OCI-LY3 (cell line): ENCODE measurements at regions not wholly inside any gene's neighbourhood (a gene's known extent, or its start where the extent isn't known, plus 50 kb on each side); places are given as distances from the start of the nearest gene placed in this dataset.

ENCODE experiments used
- CTCF ChIP-seq: fragments of 200-600, 300-600 bp; sonication (generic); IDR thresholded peaks from 2 replicates; pipeline ENCODE4 v1.5.1; 2014; ENCODE audit warnings: antibody characterized with exemption, low read length, low read depth
- EZH2phosphoT487 ChIP-seq: fragments of 200-600 bp; shearing (Covaris generic); IDR thresholded peaks from 2 replicates; pipeline ENCODE4 v1.6.1; 2018; ENCODE audit warnings: antibody characterized with exemption, mixed run types, low read depth

- no peak for TF ChIP-seq CTCF
- TF ChIP-seq EZH2phosphoT487 = no peak
Observed at GRCh38 chr3:1666865-1667264, 431.8 kb upstream of the CNTN4 start.
